Stimulated activated memory B cell treated with anti-CD40 and anti-IgM and Interleukin-4, amounts not matched to agents 10 μg/mL and 1 μg/mL and 100 μg/mL, for 72 hours (primary cell): ENCODE measurements at regions not wholly inside any gene's neighbourhood (a gene's known extent, or its start where the extent isn't known, plus 50 kb on each side); places are given as distances from the start of the nearest gene placed in this dataset.

Source experiments
- ATAC-seq: fragments of 150-1000 bp; cut with Tn5 transposase; 2 replicates; pipeline ENCODE4 v1.10.0; 2021
- H3K27ac Mint-ChIP-seq: one replicate; pipeline ENCODE4 v1.8.0; 2022; ENCODE audit warnings: mild to moderate bottlenecking, mixed read lengths
- H3K27me3 Mint-ChIP-seq: one replicate; pipeline ENCODE4 v1.8.0; 2022; ENCODE audit warnings: mixed read lengths
- H3K36me3 Mint-ChIP-seq: one replicate; pipeline ENCODE4 v1.8.0; 2022; ENCODE audit warnings: mixed read lengths
- H3K4me1 Mint-ChIP-seq: one replicate; pipeline ENCODE4 v1.8.0; 2022; ENCODE audit warnings: mixed read lengths
- H3K4me3 Mint-ChIP-seq: one replicate; pipeline ENCODE4 v1.8.0; 2022; ENCODE audit warnings: mild to moderate bottlenecking, moderate library complexity, mixed read lengths
- H3K9me3 Mint-ChIP-seq: one replicate; pipeline ENCODE4 v1.8.0; 2022; ENCODE audit warnings: mixed read lengths

DNA sequence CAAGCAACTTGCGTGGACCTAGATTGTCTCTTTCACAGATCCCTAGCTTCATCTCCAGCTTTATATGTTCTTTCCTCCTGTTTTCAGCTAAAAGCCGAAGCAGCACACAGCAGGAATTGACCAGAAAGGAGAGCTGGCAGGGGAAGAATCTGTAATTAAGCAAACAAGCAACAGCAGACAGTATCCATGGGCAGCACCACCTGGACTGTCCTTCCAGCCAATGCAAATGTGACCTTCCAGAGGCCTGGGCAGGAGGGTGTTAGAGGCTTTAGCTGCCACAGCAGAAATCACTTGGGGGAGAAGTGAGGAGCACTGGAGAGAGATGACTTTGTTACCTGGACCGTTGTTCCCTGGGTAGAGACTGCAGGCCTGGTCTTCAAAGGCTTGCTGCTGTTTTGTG is 427.6 kb upstream of the GOT2 start:
- H3K27ac Mint-ChIP-seq: no peak overlapping the region
- H3K27me3 Mint-ChIP-seq: no peaks in the 10 kb centered on the region
- no peaks in the 10 kb centered on the region for H3K4me1 Mint-ChIP-seq
- H3K4me3 Mint-ChIP-seq: no peak overlapping the region
- H3K9me3 Mint-ChIP-seq: peaks cover 10% of the 10 kb centered on the region
- ATAC-seq: no peak
- no peaks in the 10 kb centered on the region for H3K36me3 Mint-ChIP-seq

DNA sequence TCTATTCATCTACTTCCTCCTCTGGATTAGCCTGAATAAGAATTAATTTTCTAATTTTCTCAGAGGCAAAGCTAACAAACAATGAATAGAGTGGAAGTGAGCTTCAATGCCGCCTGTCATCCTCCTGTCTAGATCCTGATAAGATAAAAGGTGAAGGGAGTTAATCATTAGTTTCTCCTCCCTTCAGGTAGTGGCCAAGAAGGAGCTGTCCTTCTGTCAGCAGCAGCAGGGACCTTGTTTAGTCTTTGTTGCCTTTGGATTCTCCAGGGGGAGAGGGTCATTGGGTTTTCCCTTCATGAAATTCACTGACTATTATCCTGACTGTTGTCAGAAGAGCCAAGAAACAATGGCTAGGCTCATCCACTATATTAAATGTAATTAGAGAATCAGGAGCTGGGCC is 420.2 kb upstream of the GOT2 start:
- no peak for ATAC-seq
- Mint-ChIP-seq H3K4me3 (no peak overlapping the region), H3K36me3 (no peaks in the 10 kb centered on the region), H3K27me3 (no peaks in the 10 kb centered on the region), H3K27ac (no peak overlapping the region), H3K9me3 (peaks cover 7% of the 10 kb centered on the region), H3K4me1 (no peaks in the 10 kb centered on the region)

DNA sequence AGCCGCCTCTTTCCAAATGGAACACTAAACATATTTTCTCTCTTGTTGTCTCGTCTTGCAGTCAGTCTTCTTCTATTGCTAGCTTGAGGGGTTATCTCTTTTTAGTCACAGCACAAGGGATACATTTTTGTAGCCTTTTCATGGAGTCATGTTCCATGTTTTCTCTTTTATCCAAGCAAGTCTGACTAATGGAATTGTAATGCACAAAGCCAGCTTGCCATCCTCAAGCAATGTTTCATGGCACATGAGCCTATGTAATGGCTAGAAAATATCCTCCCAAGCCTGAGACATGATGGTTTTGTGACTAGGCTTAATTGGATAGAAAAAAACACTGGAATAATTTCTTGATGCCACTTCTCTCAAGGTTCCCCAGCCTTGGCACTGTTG is 414.6 kb upstream of the GOT2 start:
- Mint-ChIP-seq H3K4me1 (no peaks in the 10 kb centered on the region), H3K4me3 (no peak overlapping the region), H3K36me3 (no peaks in the 10 kb centered on the region), H3K27ac (no peak overlapping the region), H3K9me3 (no peaks in the 10 kb centered on the region), H3K27me3 (no peaks in the 10 kb centered on the region)
- ATAC-seq: no peak

DNA sequence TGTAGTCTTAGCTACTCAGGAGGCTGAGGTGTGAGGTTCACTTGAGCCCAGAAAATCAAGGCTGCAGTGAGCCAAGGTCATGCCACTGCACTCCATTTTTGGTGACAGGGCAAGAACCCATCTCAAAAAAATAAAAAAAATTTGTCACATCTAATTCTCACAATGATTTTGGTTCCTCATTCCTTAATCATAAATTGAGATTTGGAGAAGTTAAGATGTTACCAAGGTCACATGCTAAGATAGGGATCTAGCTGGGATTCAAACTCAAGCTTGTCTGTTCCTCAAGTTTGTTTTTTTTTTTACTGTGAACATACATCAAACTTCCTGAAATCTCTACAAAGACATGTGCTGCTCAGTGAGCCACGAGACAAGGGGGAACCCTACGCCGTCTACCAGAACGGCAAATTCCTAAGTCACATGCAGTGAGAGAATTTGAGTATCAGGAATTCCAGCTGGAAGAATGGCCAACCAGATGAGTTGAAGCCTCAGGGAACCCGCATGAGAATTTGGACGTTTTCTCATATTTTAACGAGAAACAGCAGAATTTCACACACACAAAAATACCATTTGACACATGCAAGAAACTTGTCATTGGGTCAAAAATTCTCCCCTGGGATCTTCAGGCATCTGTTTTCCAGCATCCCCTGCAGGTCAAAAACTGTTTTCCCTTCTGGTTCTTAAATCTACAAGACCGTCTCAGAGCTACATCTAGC is 414.1 kb upstream of the GOT2 start:
- no peaks in the 10 kb centered on the region for H3K36me3 Mint-ChIP-seq
- no peaks in the 10 kb centered on the region for H3K9me3 Mint-ChIP-seq
- no peak overlapping the region for H3K4me3 Mint-ChIP-seq
- no peaks in the 10 kb centered on the region for H3K4me1 Mint-ChIP-seq
- H3K27me3 Mint-ChIP-seq: no peaks in the 10 kb centered on the region
- no peak for ATAC-seq
- no peak overlapping the region for H3K27ac Mint-ChIP-seq

DNA sequence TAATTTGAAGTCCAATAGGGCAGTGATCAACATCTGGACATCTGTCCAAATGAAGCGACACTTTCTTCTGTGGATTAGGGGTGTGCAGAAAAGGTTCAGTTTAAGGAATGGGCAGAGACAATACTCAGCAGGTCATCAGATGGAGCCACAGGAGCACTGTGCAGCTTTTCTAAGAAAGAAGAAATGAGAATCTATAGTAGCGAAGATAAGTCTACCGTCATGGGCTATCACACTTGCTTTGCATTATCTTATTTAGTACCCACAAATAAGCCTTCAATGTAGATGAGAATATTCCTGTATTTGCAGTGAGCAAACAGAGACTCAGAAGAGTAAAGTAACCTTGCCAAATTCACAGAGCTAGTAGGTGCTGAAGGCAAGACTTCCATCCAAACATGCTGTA is 412.0 kb upstream of the GOT2 start:
- Mint-ChIP-seq H3K4me1 (no peaks in the 10 kb centered on the region), H3K4me3 (no peak overlapping the region), H3K27ac (no peak overlapping the region), H3K36me3 (no peaks in the 10 kb centered on the region), H3K27me3 (no peaks in the 10 kb centered on the region), H3K9me3 (no peaks in the 10 kb centered on the region)
- ATAC-seq: no peak

DNA sequence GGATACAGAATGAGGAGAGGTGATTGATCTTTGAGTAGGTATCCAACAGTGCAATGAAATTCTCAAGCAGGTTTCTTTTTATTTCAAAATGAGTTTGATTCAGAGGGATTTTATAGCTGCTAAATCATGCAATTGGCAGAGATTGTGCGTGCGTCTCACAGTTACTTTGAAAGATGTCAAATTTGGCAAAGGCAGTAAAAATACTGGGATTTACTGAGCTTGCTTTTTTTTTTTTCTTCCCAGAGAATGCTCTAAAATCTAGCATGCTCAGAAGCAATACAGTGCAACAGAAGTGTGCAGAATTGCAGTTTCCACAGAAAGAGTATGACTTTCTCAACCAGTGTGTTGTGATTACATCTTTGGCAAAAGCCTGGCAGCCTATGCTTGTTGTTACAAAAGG is 410.7 kb upstream of the GOT2 start:
- Mint-ChIP-seq H3K4me1 (no peaks in the 10 kb centered on the region), H3K27me3 (no peaks in the 10 kb centered on the region), H3K4me3 (no peak overlapping the region), H3K27ac (no peak overlapping the region), H3K9me3 (peaks cover 3% of the 10 kb centered on the region), H3K36me3 (no peaks in the 10 kb centered on the region)
- ATAC-seq: no peak

DNA sequence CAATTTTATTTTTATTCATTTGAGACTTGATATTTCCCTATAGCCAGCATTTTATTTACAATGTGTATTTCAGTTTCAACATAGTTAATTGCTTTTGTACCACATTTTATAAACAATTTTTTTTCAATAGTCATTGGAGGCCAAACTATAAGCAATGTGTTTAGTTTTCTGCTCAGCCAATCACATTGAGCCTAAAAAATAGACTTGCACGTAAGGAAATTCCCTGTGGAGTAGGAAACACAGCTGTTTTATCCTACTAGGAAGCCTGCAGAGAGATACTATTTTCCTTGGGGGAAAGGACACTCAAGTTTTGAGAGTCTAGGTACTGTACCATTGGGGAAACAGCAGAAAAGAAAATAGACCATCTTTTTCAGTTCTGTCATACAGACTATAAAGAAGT is 410.2 kb upstream of the GOT2 start:
- no peak for ATAC-seq
- peaks cover 5% of the 10 kb centered on the region for H3K9me3 Mint-ChIP-seq
- no peaks in the 10 kb centered on the region for H3K36me3 Mint-ChIP-seq
- no peaks in the 10 kb centered on the region for H3K27me3 Mint-ChIP-seq
- H3K4me3 Mint-ChIP-seq: no peak overlapping the region
- H3K4me1 Mint-ChIP-seq: no peaks in the 10 kb centered on the region
- no peak overlapping the region for H3K27ac Mint-ChIP-seq

DNA sequence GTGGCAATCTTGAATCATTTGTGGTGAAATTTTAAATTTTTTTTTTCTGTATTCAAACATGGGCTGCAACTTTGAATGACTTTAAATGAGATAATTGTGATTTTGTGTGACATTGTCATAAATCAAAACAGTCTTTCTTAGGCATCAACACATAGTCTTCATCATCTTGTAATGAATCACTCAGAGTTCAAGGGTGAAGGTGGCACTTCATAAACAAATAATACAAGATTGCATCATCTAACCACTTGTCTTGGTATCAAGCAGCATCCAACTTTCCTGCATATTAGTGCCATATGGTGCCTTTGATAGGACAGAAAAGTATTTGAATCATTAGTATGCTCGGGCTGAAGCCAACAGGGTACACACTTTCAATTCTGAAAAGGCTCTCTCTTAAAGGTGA is 392.4 kb upstream of the GOT2 start:
- ATAC-seq: no peak
- H3K27ac Mint-ChIP-seq: no peak overlapping the region
- no peaks in the 10 kb centered on the region for H3K36me3 Mint-ChIP-seq
- no peaks in the 10 kb centered on the region for H3K9me3 Mint-ChIP-seq
- H3K27me3 Mint-ChIP-seq: no peaks in the 10 kb centered on the region
- no peak overlapping the region for H3K4me3 Mint-ChIP-seq
- H3K4me1 Mint-ChIP-seq: no peaks in the 10 kb centered on the region

DNA sequence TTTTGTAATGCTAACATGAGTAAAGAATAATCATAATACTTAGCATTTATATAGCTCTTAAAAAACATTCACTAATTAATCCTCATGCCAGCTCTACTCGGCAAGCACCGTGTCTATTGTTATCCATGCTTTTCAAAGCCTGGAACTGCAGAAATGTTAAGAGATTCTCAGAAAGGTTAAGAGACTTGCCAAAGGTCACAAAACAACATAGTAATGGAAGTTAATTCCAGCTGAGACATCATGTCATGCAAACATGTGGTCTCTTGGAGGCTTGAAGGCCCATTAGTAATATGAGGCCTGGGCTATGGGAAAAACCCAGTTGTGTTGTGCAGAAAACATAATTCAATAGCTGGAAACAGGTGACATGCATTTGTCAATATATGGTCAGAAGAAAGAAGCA is 389.9 kb upstream of the GOT2 start:
- no peaks in the 10 kb centered on the region for H3K9me3 Mint-ChIP-seq
- H3K36me3 Mint-ChIP-seq: no peaks in the 10 kb centered on the region
- no peak for ATAC-seq
- no peaks in the 10 kb centered on the region for H3K27me3 Mint-ChIP-seq
- no peak overlapping the region for H3K4me3 Mint-ChIP-seq
- no peaks in the 10 kb centered on the region for H3K4me1 Mint-ChIP-seq
- no peak overlapping the region for H3K27ac Mint-ChIP-seq

DNA sequence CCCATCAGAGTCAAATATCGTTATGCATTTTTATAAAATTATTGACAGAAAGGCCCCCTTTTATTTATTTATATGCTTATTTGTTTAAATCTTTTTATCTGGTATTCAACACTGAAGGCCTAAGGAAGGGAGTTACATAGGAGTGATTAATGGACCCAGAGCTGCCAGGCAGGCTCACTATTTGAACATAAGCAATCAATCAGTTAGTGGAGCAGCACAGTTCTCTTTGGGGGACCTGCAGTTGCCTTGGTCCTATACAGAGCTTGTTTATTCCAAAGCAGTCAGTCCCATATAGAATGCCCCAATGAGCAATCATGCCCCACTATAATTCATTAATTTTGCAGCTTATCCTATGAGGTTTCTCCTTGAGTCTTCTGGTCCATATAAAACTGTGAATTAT is 389.4 kb upstream of the GOT2 start:
- Mint-ChIP-seq H3K4me3 (no peak overlapping the region), H3K9me3 (no peaks in the 10 kb centered on the region), H3K27ac (no peak overlapping the region), H3K36me3 (no peaks in the 10 kb centered on the region), H3K4me1 (no peaks in the 10 kb centered on the region), H3K27me3 (no peaks in the 10 kb centered on the region)
- ATAC-seq: no peak

DNA sequence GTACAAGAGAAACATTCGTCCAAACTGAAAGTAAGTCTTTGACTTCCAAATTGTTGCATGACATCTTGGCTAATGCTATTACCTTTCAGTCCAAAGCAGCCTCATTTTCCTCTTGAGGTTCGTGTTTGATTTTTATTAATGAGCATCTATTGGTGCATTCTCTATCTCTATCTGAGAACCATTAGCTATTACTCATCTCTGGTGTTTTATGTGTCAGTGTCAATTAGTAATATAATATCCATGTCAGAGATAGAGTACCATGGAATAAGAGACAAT is 388.1 kb upstream of the GOT2 start:
- Mint-ChIP-seq H3K36me3 (no peaks in the 10 kb centered on the region), H3K27ac (no peak overlapping the region), H3K4me3 (no peak overlapping the region), H3K9me3 (no peaks in the 10 kb centered on the region), H3K27me3 (no peaks in the 10 kb centered on the region), H3K4me1 (no peaks in the 10 kb centered on the region)
- no peak for ATAC-seq

DNA sequence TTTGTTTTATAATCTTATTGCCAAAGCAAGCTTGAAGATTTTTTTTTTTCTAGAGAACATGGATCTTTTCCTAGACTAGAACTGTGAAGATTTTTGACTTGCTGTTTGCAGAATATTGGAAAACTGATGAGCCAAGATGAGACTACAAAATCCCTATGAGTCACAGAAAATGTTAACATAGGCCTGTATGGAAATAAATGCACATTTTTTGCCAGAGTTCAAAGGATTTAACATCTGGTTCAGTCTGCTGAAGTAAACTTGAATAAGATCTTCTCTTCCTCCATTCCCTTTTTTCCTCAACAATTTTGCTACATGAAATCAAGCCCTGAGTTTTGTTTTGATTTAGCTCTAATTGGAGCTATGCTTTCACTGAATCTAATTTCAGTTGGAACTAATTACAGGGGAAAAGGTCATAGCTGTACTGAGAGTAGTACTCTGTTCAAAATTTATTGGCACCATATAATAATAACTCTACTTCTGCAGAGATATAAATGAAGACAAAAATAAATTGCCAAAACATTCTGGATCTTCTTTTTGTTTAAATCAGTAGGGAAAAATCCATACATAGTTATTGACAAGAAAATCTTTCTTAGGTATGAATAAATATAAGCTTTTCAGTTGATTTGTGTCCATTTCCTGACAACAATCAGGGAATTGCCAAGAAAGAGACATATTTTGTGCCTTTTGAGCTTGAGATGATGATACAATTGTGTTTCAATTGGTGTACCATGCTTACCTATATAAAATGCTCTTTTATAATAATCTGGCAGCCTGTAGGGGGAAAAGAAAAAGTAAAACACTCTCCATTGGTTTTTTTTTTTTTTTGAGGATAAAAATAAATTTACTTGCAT is 387.5 kb upstream of the GOT2 start:
- Mint-ChIP-seq H3K4me1 (no peaks in the 10 kb centered on the region), H3K36me3 (no peaks in the 10 kb centered on the region), H3K9me3 (no peaks in the 10 kb centered on the region), H3K27ac (no peak overlapping the region), H3K27me3 (no peaks in the 10 kb centered on the region), H3K4me3 (no peak overlapping the region)
- ATAC-seq: no peak

DNA sequence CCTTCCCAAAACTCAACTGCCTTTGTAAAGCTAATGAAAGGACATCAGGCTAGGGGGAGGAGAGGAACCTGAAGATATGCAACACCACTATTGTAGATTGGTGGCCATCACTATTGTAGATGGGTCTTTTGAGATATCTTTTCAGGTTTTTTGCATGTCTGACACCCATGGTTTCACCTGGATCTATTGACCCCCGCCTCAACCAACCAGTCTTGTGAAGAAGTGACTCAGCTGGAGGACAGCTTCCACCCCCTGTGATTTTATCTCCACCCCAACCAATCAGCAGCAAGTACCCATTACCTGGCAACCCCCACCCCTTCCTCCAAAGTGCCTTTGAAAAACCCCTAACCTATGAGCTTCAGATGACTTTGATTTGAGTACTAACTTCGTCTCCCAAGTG is 382.6 kb upstream of the GOT2 start:
- no peaks in the 10 kb centered on the region for H3K27me3 Mint-ChIP-seq
- H3K27ac Mint-ChIP-seq: no peak overlapping the region
- H3K4me3 Mint-ChIP-seq: no peak overlapping the region
- no peak for ATAC-seq
- no peaks in the 10 kb centered on the region for H3K4me1 Mint-ChIP-seq
- H3K36me3 Mint-ChIP-seq: no peaks in the 10 kb centered on the region
- H3K9me3 Mint-ChIP-seq: no peaks in the 10 kb centered on the region

DNA sequence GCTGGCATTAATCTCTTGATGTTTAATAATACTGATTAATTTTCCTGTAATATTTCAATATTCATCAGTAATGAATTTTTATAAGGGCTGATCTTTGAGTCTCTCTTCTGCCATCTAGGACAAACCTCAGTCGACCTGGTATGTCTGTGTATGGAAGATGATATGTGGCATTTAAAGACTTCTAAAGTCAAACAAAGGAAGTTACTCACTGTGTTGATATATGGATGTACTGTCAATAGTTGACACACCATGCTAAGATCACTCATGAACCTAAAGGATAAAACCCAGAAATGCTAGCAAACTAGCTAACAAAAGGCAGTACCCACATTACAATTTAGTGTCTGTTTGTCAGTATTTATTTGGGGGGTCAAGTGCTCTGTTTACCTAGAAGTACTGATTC is 380.7 kb upstream of the GOT2 start:
- no peaks in the 10 kb centered on the region for H3K4me1 Mint-ChIP-seq
- H3K27ac Mint-ChIP-seq: no peak overlapping the region
- no peaks in the 10 kb centered on the region for H3K9me3 Mint-ChIP-seq
- H3K4me3 Mint-ChIP-seq: no peak overlapping the region
- H3K27me3 Mint-ChIP-seq: no peaks in the 10 kb centered on the region
- no peak for ATAC-seq
- no peaks in the 10 kb centered on the region for H3K36me3 Mint-ChIP-seq

DNA sequence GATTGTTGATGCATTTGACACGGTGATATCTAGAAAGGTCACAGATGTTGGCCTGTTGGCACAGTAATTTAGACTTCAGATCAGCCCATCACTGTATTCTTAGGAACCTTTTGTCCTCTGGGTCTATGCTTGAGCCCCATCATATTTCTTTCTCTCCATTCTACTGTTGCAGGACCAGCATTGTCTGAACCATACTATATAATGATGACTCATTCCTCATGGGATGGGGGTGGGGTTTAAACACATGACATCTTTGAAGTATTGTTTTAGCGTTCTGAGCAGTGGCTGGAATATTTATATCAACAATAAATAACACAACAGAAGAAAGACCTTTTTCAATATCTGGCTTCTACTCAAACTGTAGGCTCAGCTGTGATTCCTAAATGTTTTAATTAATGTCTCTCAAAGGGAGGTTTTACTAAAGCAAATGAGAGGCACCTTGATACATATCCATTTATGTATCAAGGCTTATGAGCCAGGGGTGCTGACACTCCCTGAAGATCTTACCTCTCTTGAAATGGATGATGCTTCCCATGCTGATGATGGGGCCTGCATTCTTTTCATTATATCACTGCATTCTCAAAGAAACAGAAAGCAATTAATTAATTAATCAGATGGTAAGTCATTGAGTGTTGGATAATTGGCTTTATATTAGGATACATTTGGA is 379.0 kb upstream of the GOT2 start:
- Mint-ChIP-seq H3K4me1 (no peaks in the 10 kb centered on the region), H3K27ac (no peak overlapping the region), H3K36me3 (no peaks in the 10 kb centered on the region), H3K4me3 (no peak overlapping the region), H3K27me3 (no peaks in the 10 kb centered on the region), H3K9me3 (no peaks in the 10 kb centered on the region)
- no peak for ATAC-seq

DNA sequence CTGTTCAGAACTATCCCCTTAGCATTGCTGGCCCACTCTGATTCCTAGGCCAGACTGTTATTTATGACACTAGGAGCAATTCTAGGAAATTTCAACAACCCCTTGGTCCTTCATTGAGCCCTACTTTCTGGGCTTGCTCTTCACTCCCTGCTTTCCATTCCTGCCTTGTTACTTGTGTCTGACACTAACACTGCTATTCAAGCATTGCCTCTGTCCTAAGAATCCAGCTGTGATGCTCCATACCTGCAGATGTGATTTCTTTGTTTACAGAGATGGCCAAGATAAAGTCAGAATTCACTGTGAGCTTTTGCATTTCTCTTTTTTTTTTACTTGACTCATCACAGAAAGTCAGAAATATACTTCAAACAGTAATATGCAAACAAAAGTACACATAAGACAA is 377.2 kb upstream of the GOT2 start:
- H3K4me1 Mint-ChIP-seq: no peaks in the 10 kb centered on the region
- H3K9me3 Mint-ChIP-seq: no peaks in the 10 kb centered on the region
- no peak overlapping the region for H3K27ac Mint-ChIP-seq
- no peak overlapping the region for H3K4me3 Mint-ChIP-seq
- H3K27me3 Mint-ChIP-seq: no peaks in the 10 kb centered on the region
- ATAC-seq: no peak
- H3K36me3 Mint-ChIP-seq: no peaks in the 10 kb centered on the region
